Uterus (tissue), 3 donors: ENCODE measurements at regions not wholly inside any gene's neighbourhood (a gene's known extent, or its start where the extent isn't known, plus 50 kb on each side); places are given as distances from the start of the nearest gene placed in this dataset.
"Not testable (repeated sequence)": the region's sequence is repeated elsewhere in the genome, so short reads cannot be mapped to it uniquely, and the experiment has no call there.

Experiments used
- DNase-seq, 2 donors: peaks; one replicate each; pipeline ENCODE4 v3.0.0-alpha.2; 2019 to 2020
- H3K27ac ChIP-seq, 2 donors: fragments of 200-600 bp; sonication (generic); 1 replicate in 1 of 2; 2 replicates in 1 of 2; pipeline ENCODE4 v1.5.1; 2016 to 2018
- H3K27me3 ChIP-seq, 2 donors: fragments of 200-600 bp; sonication (generic); one replicate each; pipeline ENCODE4 v1.5.1; 2018 to 2019; ENCODE audit warnings: control low read depth in 1 of 2
- H3K36me3 ChIP-seq, 2 donors: fragments of 200-600 bp; sonication (generic); one replicate each; pipeline ENCODE4 v1.5.1; 2019; ENCODE audit warnings: control low read depth in 1 of 2
- H3K4me1 ChIP-seq, 2 donors: fragments of 200-600 bp; sonication (generic); one replicate each; pipeline ENCODE4 v1.5.1; 2018 to 2019; ENCODE audit warnings: control low read depth in 1 of 2
- H3K4me3 ChIP-seq, 2 donors: fragments of 200-600 bp; sonication (generic); 1 replicate in 1 of 2; 2 replicates in 1 of 2; pipeline ENCODE4 v1.5.1; 2018 to 2019; ENCODE audit warnings: mild to moderate bottlenecking in 1 of 2
- H3K9me3 ChIP-seq, 2 donors: fragments of 200-600 bp; sonication (generic); one replicate each; pipeline ENCODE4 v1.5.1; 2019; ENCODE audit warnings: control low read depth in 1 of 2
- intact Hi-C: fragments of 100-400 bp; cut with DNase I; formaldehyde crosslinking; loops from one replicate; pipeline ENCODE4 v1.15.1; 2023; ENCODE audit warnings: low total_unique reads
- donor health status: DM: yes; HTN: yes; CAD: no.

GRCh38 chr5:34245032-34245394 is 202.0 kb upstream of the C1QTNF3 start:
- H3K36me3 ChIP-seq, DNase-seq, intact Hi-C loops, H3K4me1 ChIP-seq, H3K9me3 ChIP-seq, H3K27me3 ChIP-seq: not testable (repeated sequence)
- Histone ChIP-seq H3K27ac (peak overlapping the region; percentile 89 to 90), H3K4me3 (peak overlapping the region; percentile 39 to 55)

DNA sequence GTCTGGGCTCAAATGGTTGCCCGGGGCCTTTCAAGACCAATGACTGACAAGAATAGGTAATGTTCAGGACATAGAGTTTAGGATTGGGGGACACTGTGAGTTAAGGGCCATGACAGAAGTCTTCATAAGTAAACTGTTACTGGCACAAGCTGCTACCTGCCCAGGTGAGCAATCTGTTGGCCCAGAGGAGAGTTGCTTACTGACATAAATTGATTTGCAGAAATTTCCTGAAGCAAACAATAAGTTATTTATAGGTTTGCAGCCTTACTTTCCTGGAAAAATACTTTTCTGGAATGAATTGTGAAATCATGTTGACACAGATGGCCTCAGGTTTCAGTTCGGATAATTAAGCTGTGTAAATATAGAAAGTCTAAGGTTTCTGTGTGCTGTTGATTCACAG is 202.8 kb upstream of the C1QTNF3 start:
- peak overlapping the region; percentile 52 to 54 for H3K27ac ChIP-seq
- H3K9me3 ChIP-seq, intact Hi-C loops, H3K4me1 ChIP-seq, H3K4me3 ChIP-seq, DNase-seq, H3K36me3 ChIP-seq, H3K27me3 ChIP-seq: not testable (repeated sequence)

DNA sequence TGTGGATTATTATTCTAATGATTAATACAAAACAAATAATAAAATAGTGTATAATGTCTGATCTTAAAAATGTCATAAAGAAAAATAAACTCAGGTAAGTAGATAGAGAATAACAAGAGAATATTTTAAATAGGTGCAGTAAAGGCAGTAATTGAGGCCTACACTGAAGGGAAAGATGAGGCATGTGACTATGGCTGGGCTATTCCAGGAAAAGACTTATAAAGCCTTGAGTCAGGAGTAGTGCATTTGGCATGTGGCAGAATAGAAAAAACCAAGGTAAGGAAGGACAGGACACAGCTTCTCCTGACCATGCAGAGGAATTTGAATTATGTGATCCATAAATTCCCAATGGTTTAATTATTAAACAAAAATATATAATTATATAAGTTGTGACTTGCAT is 215.6 kb upstream of the C1QTNF3 start:
- intact Hi-C loops, H3K36me3 ChIP-seq, H3K9me3 ChIP-seq, H3K4me1 ChIP-seq, H3K27me3 ChIP-seq, DNase-seq, H3K27ac ChIP-seq, H3K4me3 ChIP-seq: not testable (repeated sequence)

DNA sequence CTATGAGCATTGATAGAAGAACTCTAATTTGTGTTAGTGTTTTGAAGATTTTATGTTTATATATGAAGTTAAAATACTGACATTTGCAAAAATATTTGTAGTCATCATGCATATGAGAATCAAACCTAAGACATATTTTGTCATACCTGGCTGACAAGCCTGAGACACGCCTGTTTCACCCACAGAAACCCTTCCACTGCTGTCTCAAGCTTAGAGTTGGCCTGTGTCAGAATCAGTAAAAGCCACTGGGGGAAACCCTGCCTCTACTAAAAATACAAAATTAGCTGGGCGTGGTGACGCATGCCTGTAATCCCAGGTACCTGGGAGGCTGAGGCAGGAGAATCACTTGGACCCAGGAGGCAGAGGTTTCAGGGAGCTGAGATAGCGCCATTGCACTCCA is 218.0 kb upstream of the C1QTNF3 start:
- intact Hi-C loops, H3K27ac ChIP-seq, H3K27me3 ChIP-seq, H3K9me3 ChIP-seq, H3K4me3 ChIP-seq, H3K4me1 ChIP-seq, DNase-seq, H3K36me3 ChIP-seq: not testable (repeated sequence)

DNA sequence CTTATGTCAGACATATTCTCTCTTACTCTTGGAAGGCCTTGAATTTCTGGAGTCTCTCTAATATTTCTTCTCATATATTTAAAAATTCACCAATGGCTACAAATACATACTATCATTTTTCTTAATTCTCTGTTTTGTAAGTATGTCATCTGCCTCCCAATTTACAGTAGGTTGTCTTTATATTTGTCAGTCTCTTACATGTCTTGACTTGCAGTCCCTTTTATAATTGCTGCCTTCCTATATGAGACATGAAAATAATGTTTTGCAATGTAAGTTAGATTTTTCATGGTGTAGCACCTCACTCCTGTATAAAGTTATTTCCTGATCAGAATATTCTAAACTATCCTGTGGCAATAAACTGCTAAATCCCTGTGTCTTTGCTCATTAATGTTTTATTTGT is 223.1 kb upstream of the C1QTNF3 start:
- H3K36me3 ChIP-seq, intact Hi-C loops, H3K4me1 ChIP-seq, H3K9me3 ChIP-seq, H3K27ac ChIP-seq, H3K4me3 ChIP-seq, DNase-seq, H3K27me3 ChIP-seq: not testable (repeated sequence)

- DNase-seq, H3K9me3 ChIP-seq, intact Hi-C loops, H3K36me3 ChIP-seq, H3K27ac ChIP-seq, H3K27me3 ChIP-seq, H3K4me1 ChIP-seq, H3K4me3 ChIP-seq: not testable (repeated sequence)
Measured at GRCh38 chr5:34296759-34297158, 253.7 kb upstream of the C1QTNF3 start.

- H3K4me3 ChIP-seq, DNase-seq, H3K27ac ChIP-seq, intact Hi-C loops, H3K36me3 ChIP-seq, H3K4me1 ChIP-seq, H3K9me3 ChIP-seq, H3K27me3 ChIP-seq: not testable (repeated sequence)
Measured at GRCh38 chr5:34329201-34329600, 286.2 kb upstream of the C1QTNF3 start.

GRCh38 chr5:34329611-34330108 is 286.6 kb upstream of the C1QTNF3 start:
- H3K27me3 ChIP-seq, H3K27ac ChIP-seq, intact Hi-C loops, H3K9me3 ChIP-seq, H3K4me3 ChIP-seq, H3K36me3 ChIP-seq, DNase-seq, H3K4me1 ChIP-seq: not testable (repeated sequence)

GRCh38 chr5:34331928-34332454 is 289.0 kb upstream of the C1QTNF3 start:
- H3K4me3 ChIP-seq, H3K4me1 ChIP-seq, H3K27me3 ChIP-seq, H3K9me3 ChIP-seq, DNase-seq, intact Hi-C loops, H3K27ac ChIP-seq, H3K36me3 ChIP-seq: not testable (repeated sequence)

GRCh38 chr5:34339408-34340001 is 296.5 kb upstream of the C1QTNF3 start:
- H3K27ac ChIP-seq, intact Hi-C loops, H3K36me3 ChIP-seq, H3K4me3 ChIP-seq, H3K27me3 ChIP-seq, DNase-seq, H3K9me3 ChIP-seq, H3K4me1 ChIP-seq: not testable (repeated sequence)

DNA sequence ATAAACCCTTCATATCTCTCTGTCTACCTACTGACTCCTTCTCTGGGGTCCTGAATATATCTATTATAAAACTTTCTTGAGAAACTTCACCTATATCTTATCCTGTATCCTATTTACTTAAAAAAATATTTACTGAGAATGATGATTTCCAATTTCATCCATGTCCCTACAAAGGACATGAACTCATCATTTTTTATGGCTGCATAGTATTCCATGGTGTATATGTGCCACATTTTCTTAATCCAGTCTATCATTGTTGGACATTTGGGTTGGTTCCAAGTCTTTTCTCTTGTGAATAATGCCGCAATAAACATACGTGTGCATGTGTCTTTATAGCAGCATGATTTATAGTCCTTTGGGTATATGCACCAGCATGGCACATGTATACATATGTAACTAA is 301.7 kb upstream of the RAI14 start:
- H3K27ac ChIP-seq, H3K27me3 ChIP-seq, H3K36me3 ChIP-seq, H3K4me3 ChIP-seq, H3K4me1 ChIP-seq, intact Hi-C loops, H3K9me3 ChIP-seq, DNase-seq: not testable (repeated sequence)

DNA sequence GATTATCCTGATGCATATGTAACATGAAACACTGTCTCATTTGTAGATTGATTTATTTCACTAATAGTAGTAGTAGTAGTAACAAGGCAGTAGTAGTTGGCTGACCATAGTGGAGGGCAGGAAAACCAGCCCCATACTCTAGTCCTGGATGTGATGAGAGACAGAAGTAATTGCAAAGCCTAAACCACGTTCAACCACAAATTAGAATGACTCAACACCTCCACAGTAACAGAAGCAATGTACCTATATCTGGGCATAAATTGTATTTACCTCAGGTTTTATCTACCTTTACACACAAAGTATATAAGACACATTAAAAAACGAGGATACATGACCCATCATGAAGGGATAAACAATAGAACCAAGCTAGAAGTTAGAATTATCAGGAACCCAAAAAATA is 284.7 kb upstream of the RAI14 start:
- H3K27ac ChIP-seq, DNase-seq, H3K4me3 ChIP-seq, H3K4me1 ChIP-seq, H3K9me3 ChIP-seq, intact Hi-C loops, H3K27me3 ChIP-seq, H3K36me3 ChIP-seq: not testable (repeated sequence)

- DNase-seq, H3K4me1 ChIP-seq, intact Hi-C loops, H3K27ac ChIP-seq, H3K4me3 ChIP-seq, H3K36me3 ChIP-seq, H3K27me3 ChIP-seq, H3K9me3 ChIP-seq: not testable (repeated sequence)
Measured at GRCh38 chr5:34371817-34372216, 284.3 kb upstream of the RAI14 start.

- H3K36me3 ChIP-seq, H3K27me3 ChIP-seq, DNase-seq, H3K9me3 ChIP-seq, H3K27ac ChIP-seq, intact Hi-C loops, H3K4me1 ChIP-seq, H3K4me3 ChIP-seq: not testable (repeated sequence)
Measured at GRCh38 chr5:34372739-34373138, 283.4 kb upstream of the RAI14 start.
